GM10266 (cell line): ENCODE measurements at regions not wholly inside any gene's neighbourhood (a gene's known extent, or its start where the extent isn't known, plus 50 kb on each side); places are given as distances from the start of the nearest gene placed in this dataset.
"Not testable (repeated sequence)": the region's sequence is repeated elsewhere in the genome, so short reads cannot be mapped to it uniquely, and the experiment has no call there.

ENCODE experiments used
- DNase-seq: peaks from one replicate; pipeline ENCODE4 v3.0.0; 2012; ENCODE audit errors: extremely low spot score
- CTCF ChIP-seq: IDR thresholded peaks from 2 replicates; pipeline ENCODE4 v1.5.1; 2012; ENCODE audit warnings: mild to moderate bottlenecking, low read depth; ENCODE audit not compliant: control insufficient read depth, insufficient read depth; ENCODE audit errors: missing control alignments

- DNase-seq, result no peak
- no peak for TF ChIP-seq CTCF
Measured at GRCh38 chr10:121378251-121378801, 219.9 kb downstream of the FGFR2 start.

- no peak for DNase-seq
- TF ChIP-seq CTCF, result no peak
Measured at GRCh38 chr10:121379013-121379412, 219.2 kb downstream of the FGFR2 start.

- DNase-seq, result no peak
- no peak for TF ChIP-seq CTCF
Measured at GRCh38 chr10:121380211-121380610, 218.0 kb downstream of the FGFR2 start.

GRCh38 chr10:121382029-121382520 is 216.2 kb downstream of the FGFR2 start:
- DNase-seq, result not testable (repeated sequence)

- no peak for TF ChIP-seq CTCF
- DNase-seq, result no peak
Measured at GRCh38 chr10:121385136-121385535, 213.1 kb downstream of the FGFR2 start.

GRCh38 chr10:121392657-121393056 is 205.6 kb downstream of the FGFR2 start:
- TF ChIP-seq CTCF, result no peak
- DNase-seq, result no peak

- no peak for TF ChIP-seq CTCF
- DNase-seq, result no peak
Measured at GRCh38 chr10:121393522-121393921, 204.7 kb downstream of the FGFR2 start.

- not testable (repeated sequence) for DNase-seq
Measured at GRCh38 chr10:121400507-121400906, 197.7 kb downstream of the FGFR2 start.
